ENCODE measurements at regions not wholly inside any gene's neighbourhood (a gene's known extent, or its start where the extent isn't known, plus 50 kb on each side); places are given as distances from the start of the nearest gene placed in this dataset.

DNA sequence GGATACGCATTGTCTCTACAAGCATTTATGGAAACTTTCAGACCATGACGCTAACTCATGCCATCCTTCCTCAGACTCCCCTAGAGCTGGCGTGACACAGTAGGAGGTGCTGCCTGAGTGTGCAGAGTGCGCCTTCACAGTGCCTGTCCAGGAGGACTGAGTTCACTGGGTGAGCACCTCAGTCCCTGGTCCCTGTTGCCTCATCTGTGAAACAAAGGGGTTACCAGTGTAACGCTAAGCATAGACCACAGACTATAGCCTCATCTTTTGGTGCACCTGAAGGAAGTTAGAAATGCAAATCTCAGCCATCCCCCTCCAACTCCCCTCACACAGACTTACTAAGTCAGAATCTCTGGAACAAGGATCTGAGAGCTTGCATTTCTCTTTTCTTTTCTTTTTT lies 142.8 kb downstream of the TMEM17 start:
- no peak overlapping the region for H3K4me3 ChIP-seq (ENCODE audit: low read depth, low read length)
- no peak for DNase-seq (ENCODE audit: low read depth)
- TF ChIP-seq, protein P1, sequence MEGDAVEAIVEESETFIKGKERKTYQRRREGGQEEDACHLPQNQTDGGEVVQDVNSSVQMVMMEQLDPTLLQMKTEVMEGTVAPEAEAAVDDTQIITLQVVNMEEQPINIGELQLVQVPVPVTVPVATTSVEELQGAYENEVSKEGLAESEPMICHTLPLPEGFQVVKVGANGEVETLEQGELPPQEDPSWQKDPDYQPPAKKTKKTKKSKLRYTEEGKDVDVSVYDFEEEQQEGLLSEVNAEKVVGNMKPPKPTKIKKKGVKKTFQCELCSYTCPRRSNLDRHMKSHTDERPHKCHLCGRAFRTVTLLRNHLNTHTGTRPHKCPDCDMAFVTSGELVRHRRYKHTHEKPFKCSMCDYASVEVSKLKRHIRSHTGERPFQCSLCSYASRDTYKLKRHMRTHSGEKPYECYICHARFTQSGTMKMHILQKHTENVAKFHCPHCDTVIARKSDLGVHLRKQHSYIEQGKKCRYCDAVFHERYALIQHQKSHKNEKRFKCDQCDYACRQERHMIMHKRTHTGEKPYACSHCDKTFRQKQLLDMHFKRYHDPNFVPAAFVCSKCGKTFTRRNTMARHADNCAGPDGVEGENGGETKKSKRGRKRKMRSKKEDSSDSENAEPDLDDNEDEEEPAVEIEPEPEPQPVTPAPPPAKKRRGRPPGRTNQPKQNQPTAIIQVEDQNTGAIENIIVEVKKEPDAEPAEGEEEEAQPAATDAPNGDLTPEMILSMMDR (IDR thresholded peaks at IDR 0.05; ENCODE audit: control insufficient read depth, extremely low read depth, insufficient read depth) = no peak

DNA sequence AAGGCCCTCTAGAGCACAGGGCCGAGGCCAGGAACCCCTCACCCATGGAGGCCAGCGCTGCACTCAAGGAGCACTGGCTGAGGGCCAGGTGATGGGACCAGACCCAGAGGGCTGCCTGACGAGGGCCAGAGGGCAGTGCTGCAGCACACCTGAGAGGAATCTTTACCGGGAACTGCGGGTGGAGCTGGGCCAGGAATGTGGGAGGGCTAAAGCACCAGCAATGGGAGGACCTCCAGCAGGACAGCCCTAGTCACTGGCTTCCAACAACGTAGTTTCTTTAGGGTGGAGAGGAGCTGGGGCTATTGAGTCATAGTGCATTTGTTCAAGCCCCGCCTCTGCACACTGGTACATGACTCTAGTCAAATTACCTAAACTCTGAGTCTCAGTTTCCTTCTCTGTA lies 143.4 kb downstream of the TMEM17 start:
- H3K4me3 ChIP-seq (ENCODE audit: low read depth, low read length) = no peak overlapping the region
- no peak for DNase-seq (ENCODE audit: low read depth)
- TF ChIP-seq, protein P1 (IDR thresholded peaks at IDR 0.05; ENCODE audit: control insufficient read depth, extremely low read depth, insufficient read depth) = no peak

DNA sequence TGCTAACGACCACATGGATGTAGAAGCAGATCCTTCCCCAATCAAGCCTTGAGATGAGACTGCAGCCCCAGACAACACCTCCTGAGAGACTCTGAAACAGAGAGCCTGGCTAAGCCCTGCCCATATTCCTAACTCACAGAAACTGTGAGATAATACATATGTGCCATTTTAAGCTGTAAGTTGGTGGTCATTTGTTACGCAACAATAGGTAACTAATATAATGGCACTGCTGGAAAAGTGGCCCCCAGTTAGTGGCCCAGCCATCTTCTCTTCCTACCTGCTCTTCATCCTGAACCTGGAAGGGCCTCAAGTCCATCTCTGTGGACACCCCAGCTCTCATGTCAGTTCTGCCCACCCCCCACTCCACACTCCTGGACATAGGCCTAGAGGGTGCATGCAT lies 144.0 kb downstream of the TMEM17 start:
- no peak overlapping the region for H3K4me3 ChIP-seq (ENCODE audit: low read depth, low read length)
- TF ChIP-seq, protein P1 (IDR thresholded peaks at IDR 0.05; ENCODE audit: control insufficient read depth, extremely low read depth, insufficient read depth) = no peak
- DNase-seq (ENCODE audit: low read depth) = no peak

DNA sequence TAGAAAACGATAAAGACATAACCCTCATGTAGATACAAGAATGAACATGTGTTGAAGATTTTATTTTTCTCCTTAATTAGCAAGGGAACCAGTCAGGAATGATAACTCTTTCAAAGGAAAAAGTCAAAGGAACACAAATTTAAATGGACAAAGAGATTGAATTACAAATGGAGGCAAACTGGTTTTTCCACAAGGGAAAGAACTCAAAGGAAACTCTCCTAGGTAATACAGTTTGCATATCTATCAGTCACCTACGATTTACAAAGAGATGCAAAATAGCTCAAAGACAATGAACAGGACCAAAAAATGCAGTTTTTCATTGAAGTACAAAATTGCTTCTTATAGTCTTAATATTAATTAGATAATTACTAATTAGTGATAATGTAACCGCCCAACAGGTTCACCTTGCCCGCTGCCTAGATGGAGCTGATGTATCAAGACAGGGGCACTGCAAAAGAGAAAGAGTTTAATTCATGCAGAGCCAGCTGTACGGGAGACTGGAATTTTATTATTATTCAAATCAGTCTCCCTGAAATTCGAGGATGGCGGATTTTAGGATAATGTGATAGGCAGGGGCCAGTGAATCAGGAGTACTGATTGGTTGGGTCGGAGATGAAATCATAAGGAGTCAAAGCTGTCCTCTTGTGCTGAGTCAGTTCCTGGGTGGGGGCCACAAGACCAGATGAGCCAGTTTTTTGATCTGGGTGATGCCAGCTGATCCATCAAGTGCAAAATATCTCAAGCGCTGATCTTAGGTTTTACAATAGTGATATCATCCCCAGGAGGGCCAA lies 151.0 kb downstream of the TMEM17 start:
- H3K4me3 ChIP-seq (ENCODE audit: low read depth, low read length) = no peak overlapping the region
- TF ChIP-seq, protein P1 (IDR thresholded peaks at IDR 0.05; ENCODE audit: control insufficient read depth, extremely low read depth, insufficient read depth) = no peak
- no peak for DNase-seq (ENCODE audit: low read depth)

DNA sequence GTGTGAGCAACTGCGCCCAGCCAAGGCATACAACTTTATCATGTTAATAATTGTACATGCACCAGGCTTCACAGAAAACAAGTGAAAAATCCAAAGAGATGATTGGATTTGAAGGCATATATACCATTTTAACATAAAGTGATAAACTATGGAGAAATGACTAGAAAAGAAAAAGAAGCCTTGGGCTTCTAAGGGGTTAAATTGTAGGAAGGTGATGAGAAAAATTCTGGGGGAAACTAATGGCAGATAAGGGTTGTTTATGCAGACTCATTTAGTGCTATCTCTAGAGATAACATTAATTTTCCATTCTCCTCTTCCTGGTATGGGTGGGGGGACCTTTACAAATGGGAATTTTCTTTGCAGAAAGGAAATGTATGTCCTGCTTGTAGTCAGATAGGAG lies 154.0 kb downstream of the TMEM17 start:
- TF ChIP-seq, protein P1 (IDR thresholded peaks at IDR 0.05; ENCODE audit: control insufficient read depth, extremely low read depth, insufficient read depth) = no peak
- no peak overlapping the region for H3K4me3 ChIP-seq (ENCODE audit: low read depth, low read length)
- no peak for DNase-seq (ENCODE audit: low read depth)

DNA sequence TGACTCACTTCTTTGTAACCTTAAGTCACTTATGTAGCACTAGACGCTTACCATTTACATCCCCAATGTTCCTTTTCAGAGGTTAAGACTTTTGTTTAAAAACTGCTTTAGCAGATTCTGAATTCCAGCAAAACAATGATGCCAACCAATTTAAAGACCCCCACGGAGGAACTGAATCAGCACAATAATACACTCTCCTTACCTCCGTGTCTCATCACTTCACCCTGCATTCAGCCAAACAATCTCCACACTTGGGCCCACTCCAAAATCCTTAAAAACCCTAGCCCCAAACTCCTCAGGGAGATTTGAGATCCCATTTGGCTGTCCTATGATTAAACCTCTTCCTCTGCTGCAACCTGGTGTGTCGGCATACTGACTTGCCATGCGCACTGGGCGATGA lies 153.9 kb downstream of the B3GNT2 start:
- no peak for DNase-seq (ENCODE audit: low read depth)
- TF ChIP-seq, protein P1 (IDR thresholded peaks at IDR 0.05; ENCODE audit: control insufficient read depth, extremely low read depth, insufficient read depth) = no peak
- H3K4me3 ChIP-seq (ENCODE audit: low read depth, low read length) = no peak overlapping the region

DNA sequence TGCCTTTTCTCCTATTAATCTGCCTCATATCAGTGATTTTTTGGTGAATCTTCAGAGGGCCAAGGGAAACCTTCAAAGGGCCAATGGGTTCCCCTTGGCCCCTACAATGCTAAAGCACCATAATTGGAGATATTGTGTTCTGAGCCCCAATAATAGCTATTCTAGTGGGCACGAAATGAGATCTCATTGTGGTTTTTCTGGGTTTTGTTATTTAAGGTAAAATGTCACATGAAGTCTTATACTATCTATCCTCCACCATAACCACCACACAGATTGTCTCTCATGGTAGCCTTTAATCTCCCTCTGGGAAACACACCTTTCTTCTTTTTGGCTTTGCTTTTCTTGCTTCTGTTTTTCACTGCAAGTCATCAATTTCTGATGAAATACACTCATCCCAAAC lies 152.8 kb downstream of the B3GNT2 start:
- TF ChIP-seq, protein P1 (IDR thresholded peaks at IDR 0.05; ENCODE audit: control insufficient read depth, extremely low read depth, insufficient read depth) = no peak
- no peak for DNase-seq (ENCODE audit: low read depth)
- H3K4me3 ChIP-seq (ENCODE audit: low read depth, low read length) = no peak overlapping the region
